Body of pancreas (tissue), 4 donors: ENCODE measurements at regions not wholly inside any gene's neighbourhood (a gene's known extent, or its start where the extent isn't known, plus 50 kb on each side); places are given as distances from the start of the nearest gene placed in this dataset.

ENCODE experiments used
- CTCF ChIP-seq, 7 experiments: fragments of 450-650 bp in 4 of 7; fragments of 200-600 bp in 3 of 7; sonication (generic) in 3 of 7; IDR thresholded peaks; one replicate each; pipeline ENCODE4 v1.5.1; 2016 to 2019; ENCODE audit warnings: antibody characterized with exemption in 7 of 7
- POLR2A ChIP-seq, 3 donors: fragments of 450-650 bp; IDR thresholded peaks; one replicate each; pipeline ENCODE4 v1.6.1; 2016; ENCODE audit warnings: antibody characterized with exemption in 3 of 3, mild to moderate bottlenecking in 2 of 3

DNA sequence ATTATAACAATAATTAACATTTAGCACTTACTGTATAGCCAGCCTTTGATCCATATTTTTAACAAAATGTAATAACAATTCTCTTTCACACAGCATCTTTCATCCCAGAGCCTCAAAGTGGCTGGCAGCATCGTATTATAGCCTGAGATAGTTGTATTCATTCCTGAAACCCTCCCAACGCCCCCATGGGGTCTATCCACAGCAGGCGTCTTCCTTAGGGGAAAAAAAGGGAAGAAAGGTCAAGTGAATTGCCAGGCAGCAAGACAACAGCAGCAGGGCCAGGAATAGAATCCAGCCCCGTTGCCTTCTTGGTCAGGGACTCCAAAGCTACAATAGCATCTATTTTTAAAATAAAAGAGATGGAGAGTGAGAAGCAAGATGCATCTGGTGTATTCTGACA lies 424.4 kb upstream of the ID2 start:
- TF ChIP-seq CTCF (IDR thresholded peaks at IDR 0.05) = no peak
- TF ChIP-seq POLR2A (IDR thresholded peaks at IDR 0.05) = no peak
